Inferior parietal cortex (tissue), 1 donor: ENCODE measurements at regions not wholly inside any gene's neighbourhood (a gene's known extent, or its start where the extent isn't known, plus 50 kb on each side); places are given as distances from the start of the nearest gene placed in this dataset.

Source experiments
- DNase-seq: peaks from one replicate; pipeline ENCODE4 v3.0.0-alpha.2; 2016; ENCODE audit errors: extremely low spot score

DNA sequence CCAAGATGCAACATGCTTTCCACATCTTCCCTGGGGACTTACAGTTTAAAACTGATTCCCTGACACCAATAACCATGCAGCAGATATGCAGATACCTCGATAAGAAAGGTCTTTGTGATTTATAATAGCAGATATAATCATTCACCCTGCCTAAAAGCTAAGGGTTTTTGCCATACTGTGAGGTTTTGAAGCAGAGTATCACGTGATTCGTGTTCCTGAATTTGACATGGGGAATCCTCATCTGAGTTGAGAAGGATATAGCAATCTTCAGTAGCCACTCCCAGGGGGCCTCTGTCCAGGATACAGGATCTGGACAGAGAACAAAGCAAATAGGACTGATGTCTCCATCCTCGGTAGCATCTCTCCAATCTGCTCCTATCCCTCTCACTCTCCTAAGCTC is 79.1 kb upstream of the SDK2 start:
- no peak for DNase-seq

GRCh38 chr17:73724341-73724740 is 80.1 kb upstream of the SDK2 start:
- DNase-seq = no peak

DNA sequence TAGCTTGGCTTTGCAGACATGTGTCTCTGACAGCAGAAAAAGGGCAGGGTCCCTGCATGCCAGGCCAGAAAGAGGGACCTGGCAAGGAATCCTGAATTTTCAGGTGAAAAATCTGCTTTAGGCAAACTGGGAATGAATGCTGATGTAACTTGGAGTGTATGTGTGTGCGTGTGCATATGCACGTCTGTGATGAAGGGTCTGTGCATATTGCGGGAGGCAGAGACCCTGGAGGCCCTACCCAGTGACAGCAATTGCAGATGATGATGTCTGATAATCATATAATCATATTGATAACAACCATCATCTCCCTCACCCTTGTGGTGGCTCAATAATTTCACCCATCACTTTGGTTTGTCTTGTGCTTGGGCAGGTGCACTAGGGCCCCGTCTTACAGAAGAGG is 80.7 kb upstream of the SDK2 start:
- DNase-seq = no peak

GRCh38 chr17:73725794-73726515 is 81.7 kb upstream of the SDK2 start:
- DNase-seq = no peak

DNA sequence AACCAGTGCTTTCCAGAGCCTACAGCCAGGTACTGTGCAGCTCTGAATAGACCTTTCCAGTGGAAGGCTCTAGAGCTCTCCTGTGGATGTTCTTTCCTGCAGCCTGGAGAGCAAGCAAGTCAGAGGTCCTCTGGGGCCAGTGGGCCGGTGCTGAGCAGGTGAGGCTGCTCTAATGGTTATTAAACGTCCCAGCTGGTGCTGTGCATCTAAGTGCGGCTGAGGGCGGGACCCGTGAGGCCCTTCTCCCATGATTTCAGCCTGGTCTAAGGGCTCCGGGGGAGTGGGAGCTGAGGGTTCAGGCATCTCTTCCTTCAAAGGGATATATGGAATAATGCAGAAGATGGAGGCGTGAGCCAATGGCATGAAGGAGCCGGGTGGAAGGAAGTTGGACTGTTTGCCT is 83.7 kb upstream of the SDK2 start:
- no peak for DNase-seq

DNA sequence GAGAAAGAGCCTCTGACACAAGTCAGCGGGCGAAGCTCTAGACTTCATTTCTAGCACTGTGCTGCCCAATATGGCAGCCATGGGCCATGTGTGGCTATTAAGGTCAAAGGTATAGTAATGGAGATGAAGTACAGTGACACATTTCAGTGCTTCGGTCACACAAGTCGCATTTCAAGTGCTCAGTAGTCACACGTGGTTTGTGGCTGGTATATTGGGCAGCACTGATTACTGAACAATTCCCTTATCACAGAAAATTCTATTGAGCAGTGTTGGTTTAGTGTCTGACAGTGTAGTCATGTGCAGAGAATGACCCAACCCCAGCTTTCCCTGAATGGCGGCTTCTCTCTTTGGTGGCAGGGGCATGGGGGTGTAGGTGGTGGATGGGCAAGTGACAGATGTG is 84.9 kb upstream of the SDK2 start:
- no peak for DNase-seq

- DNase-seq = no peak
These were observed 87.5 kb upstream of the SDK2 start for GRCh38 chr17:73731733-73732132.

GRCh38 chr17:73733517-73733916 is 89.3 kb upstream of the SDK2 start:
- DNase-seq = no peak

DNA sequence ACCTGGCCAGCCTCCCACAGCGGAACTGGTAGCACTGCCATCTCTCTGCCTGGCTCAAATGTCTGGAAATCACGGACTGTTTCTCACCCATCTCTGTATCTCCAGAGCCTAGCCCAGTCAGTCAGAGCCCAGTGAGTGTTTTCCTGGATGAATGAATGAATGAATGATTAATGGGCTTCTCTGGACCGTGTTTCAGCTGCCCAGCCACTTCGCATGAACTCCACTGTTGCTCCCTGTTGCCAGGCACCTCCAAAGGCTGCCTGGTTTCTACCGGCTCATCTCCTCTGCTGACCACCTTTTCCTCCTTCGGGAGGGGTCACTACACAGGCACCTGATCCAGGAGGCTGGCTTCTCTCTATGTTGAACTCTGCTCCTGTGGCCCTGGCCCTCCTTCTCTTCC is 91.0 kb upstream of the SDK2 start:
- DNase-seq = no peak

DNA sequence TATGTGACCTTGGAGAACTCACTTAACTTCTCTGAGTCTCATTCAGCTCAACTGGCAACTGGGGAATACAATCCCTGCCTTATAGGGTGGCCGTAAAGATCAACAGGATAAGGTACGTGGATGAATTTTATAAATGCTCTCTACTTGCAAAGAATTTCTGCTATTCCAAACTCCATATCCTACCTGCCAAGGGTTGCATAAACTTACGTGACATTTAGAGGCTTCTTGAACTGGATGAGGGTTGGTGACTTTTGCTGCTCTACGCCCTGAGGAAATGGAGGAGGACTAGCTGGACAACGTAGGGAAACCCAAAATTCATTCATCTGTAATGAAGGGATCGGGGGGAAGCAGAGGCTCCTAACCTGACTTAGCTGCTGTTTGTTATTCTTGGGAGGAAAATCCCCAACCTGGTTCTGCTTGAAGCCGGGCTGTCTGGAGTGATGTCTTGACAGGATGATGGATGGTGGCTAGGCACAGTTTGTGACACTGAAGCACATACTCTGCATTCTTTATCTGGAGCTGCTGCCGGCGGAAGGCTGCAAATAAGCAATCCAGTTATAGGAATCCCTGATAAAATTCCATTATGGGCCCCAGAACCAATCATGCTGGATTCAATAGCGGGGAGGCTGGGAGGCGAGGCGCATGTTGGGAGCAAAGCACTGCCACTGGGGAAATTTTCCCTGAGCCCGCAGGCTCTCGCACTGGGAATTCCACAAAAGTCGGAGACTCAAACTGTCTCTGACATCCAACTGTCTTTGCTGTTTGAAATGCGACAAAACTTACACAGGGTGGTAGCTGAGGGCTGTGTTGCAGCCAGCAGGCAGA is 94.7 kb upstream of the SDK2 start:
- DNase-seq = no peak

DNA sequence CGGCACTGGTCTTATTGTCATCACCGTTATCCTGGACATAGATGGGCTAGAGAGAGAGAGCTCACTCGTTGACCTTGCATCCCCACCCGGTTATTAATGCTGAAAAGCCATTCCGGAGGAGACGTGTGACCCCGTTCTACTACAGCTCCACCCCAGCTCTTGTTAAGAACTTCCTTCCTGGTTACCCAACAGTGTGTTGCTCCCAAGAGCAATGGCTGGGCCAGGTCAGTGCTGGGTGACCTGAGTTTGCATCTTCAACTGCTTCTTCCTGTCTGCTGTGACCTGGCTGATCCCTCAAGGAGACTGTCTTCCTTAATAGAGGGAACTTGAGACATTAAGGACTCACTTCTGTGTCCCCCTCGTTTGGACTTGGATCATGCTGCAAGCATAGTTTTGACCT is 96.1 kb upstream of the SDK2 start:
- DNase-seq = no peak

DNA sequence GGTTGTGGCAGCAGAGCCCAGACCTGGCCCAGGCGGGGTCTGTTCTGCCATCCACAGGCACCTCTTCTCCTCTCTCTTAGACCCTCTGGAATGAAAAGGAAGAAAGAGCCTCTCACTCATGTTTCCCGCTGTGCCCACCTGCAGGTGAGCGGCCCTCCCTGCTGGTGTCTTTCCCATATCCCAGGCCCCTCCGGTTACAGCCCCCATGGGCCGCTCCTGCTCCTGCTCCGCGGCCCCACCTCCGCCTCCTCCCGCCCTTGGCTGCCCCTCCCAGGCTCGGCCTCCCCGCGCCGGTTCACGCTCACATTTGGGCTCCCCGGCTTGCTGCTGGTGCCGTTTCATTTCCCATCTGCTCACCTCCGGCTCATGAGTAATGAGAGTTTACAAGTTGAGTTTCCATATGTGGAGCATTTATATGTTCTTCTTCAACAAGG is 98.7 kb upstream of the SDK2 start:
- no peak for DNase-seq

DNA sequence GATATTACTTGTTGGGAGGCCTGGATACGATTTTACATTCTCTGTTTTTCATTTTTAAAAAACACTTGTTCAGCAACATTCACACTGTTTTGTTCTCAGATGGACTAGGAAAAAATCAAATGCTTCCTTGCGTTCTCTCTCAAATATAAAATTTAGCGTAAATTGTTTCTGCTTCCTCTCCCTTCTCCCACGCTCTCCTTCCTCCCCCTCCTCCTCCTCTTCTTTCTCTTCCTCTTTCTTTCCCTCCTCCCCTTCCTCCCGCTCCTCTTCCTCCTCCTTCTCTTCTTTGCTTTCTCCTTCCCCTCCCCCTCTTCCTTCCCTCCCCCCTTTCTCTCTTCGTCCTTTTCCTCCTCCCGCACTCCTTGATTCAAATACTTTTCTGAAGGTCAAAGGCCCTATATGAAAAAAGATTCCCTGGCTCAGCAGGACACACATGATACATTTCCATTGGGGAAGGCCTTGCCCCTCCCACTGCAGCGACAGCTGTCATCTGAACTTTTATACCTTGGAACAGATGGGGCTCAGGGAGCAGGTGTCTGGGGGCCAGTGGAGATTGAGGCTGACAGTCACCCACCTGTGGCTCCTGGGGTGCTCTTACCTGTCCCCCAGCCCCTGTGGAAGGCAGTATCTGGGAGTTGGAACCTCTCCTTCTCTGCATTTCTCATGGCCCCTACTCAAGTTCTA is 99.4 kb upstream of the SDK2 start:
- no peak for DNase-seq

GRCh38 chr17:73744411-73744810 is 100.2 kb upstream of the SDK2 start:
- no peak for DNase-seq

GRCh38 chr17:73746314-73747073 is 102.2 kb upstream of the SDK2 start:
- no peak for DNase-seq

GRCh38 chr17:73747221-73748002 is 103.2 kb upstream of the SDK2 start:
- DNase-seq = no peak

- no peak for DNase-seq
These were observed 104.3 kb upstream of the SDK2 start for GRCh38 chr17:73748508-73748907.

- no peak for DNase-seq
These were observed 105.1 kb upstream of the SDK2 start for GRCh38 chr17:73749337-73749823.

- DNase-seq = no peak
These were observed 105.8 kb upstream of the SDK2 start for GRCh38 chr17:73749928-73750605.

GRCh38 chr17:73750975-73751374 is 106.7 kb upstream of the SDK2 start:
- no peak for DNase-seq
